Hematopoietic multipotent progenitor cell treated with erythropoietin and hydrocortisone succinate and interleukin-3 and kit ligand, for 8 days (in vitro differentiated cells): ENCODE measurements at regions not wholly inside any gene's neighbourhood (a gene's known extent, or its start where the extent isn't known, plus 50 kb on each side); places are given as distances from the start of the nearest gene placed in this dataset.
"Not testable (repeated sequence)": the region's sequence is repeated elsewhere in the genome, so short reads cannot be mapped to it uniquely, and the experiment has no call there.

ENCODE experiments used
- DNase-seq: peaks from one replicate; pipeline ENCODE4 v3.0.0-alpha.2; 2015

DNA sequence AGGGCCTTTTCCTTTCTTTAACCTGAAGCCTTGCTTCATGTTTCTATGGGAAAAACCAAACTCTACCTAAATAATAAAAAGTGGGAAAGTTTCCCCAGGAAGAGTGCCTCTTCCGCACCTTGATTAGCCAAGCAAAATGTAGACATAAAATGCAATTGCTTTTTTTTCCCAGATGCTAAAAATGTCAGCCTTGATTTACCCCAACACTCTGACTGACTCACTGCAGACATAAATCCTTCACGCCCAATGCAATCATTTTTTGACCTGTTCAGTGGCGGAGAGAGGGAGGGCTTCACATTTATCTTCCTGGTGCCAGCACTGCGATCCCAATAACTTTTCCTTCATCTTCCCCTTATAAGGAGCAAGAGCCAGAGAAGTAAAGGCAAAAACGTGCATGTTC is 261.5 kb downstream of the SEC16B start:
- DNase-seq, result no peak

DNA sequence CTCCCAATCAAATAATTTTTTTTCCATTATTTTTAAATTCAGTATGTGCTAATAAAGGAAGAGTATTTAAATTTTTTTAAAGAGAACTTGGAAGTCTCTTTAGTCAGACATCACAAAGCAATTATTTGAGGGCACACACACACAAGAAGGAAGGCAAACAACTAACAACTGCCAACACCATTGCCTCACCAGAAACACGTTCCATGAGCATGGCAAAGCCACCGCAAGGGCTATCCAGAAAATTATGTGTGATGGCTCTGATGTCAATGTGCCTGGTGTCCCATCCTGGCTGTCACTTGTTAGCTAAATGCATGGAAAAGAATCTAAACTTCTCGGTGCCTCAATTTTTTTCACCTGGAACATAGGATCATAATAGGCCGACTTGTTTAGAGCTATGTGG is 262.9 kb downstream of the SEC16B start:
- DNase-seq, result no peak

DNA sequence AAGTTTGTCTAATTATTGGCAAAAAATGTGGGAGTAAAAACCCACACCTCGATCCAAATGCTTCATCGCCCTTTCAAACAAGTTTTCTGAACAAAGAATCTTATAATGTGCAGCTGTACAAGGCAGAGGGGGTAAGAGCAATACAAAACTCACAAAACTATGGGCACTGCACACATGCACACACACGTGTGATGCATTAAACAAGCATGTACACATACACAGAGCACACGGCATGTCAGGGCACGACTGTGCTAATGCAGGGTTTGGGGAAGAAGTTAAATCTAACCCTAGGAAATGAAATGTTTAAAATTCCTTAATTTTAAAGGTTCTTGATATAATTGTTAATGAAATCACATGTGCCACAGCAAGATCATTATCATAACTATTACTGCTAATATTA is 264.0 kb downstream of the SEC16B start:
- DNase-seq, result no peak

DNA sequence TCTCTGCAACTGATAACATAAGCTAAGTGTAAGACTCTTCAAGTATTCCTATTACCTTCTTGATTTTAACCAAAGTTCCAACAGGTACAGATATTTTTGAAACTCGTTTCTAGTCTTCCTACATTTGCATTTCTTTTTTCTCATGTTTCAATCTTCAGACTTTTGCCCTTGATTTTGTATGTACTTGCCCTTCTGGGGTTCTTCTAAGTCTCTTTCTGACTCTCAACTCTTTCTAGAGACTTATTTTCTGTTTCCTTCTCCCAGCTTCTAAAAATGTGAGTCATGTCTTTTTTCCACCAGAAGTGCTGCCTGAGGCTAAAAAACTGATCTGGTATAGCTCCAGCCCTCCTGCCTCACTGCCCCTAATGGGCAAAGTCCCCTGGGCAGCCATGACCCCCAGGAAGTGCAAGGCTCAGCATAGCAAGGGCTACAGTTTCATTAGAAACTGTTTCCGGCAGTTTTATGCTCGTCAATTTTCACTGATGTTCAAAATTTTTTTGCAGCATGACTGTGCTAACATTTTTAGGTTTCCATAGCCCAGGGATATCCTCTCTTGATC is 265.9 kb downstream of the SEC16B start:
- no peak for DNase-seq

DNA sequence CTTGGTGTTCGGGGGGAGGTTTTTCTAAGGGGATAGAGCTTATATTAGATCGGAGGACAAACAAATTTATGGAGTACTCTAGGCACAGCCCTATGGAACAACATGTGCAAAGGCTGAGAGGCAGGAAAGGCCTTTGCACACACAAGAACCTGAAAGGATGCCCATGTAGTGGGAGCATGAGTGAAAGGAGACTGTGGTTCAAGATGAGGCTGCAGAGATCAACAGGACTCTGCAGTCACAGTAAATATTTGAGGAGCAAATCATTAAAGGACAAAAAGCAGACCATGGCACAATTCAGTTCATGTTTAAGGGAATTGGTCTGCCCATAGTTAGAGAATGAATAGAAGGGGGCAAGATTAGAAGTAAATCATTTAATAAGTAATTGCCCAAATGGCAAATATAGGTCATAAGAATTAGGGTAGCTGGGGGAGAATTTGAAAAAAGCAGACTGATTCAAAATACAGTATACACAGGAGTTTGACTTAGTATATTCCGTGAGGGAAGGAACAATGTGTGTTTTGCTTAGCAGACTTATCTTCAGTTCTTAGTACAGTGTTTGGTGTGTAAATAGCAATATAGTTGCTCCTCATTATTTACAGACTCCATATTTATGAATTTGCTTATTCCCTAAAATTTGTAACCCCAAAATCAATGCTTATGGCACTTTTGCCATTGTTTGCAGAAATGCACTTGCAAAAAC is 268.1 kb downstream of the SEC16B start:
- DNase-seq, result no peak

DNA sequence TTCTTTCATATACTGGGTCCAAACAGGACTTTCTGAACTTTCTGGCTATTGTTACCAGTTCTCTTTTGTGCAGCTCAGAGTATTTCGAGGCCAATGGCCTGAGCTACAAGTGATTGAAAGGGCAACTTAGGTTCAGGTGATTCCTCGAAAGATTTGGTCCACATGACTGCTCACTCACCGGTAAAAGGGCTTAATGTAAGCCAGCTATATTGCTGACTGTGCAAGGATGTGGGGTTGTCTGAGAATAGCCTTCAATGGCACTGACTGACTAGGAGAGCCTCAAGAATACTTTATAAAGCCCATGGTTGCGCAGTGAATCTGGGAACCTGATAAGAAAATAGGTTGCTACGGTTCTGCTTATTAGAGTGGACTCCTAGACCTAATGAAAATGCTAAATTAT is 269.0 kb downstream of the SEC16B start:
- no peak for DNase-seq

DNA sequence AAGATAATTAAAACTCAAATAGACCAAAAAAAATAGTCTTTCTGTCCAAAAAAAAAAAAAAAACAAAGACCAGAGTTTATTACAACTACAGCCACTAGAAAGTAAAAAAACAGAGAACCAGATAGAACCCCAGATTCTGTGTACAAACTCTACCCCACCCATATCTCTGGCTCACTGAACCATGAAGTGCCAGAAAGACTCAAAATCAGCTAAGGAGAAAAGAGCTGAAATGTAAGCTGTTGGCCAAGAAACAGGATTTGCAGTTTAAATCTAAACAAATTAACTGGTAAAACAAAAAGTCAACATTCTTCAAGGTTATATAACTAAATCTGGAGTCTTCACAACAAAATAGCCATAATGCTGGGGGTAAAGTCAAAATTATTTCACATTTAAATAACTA is 278.9 kb downstream of the SEC16B start:
- DNase-seq, result no peak

DNA sequence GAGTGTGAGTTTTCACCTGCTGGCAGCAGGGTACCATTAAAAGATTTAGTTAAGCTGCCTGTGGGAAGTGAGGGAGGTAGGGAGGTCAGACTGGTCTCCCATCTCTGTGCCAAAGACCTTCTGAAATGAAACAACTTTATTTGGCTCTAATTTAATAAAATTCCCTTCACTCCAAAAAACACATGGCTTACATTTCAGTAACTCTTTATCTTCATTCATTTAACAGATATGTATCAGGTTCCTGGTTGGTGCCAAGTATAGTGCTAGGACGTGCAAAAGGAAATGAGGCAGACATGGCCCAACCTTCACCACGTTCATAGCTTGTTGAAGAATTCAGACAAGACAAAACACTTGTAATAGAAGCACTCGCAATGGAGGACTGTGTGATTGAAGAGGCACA is 282.3 kb downstream of the SEC16B start:
- DNase-seq, result no peak

DNA sequence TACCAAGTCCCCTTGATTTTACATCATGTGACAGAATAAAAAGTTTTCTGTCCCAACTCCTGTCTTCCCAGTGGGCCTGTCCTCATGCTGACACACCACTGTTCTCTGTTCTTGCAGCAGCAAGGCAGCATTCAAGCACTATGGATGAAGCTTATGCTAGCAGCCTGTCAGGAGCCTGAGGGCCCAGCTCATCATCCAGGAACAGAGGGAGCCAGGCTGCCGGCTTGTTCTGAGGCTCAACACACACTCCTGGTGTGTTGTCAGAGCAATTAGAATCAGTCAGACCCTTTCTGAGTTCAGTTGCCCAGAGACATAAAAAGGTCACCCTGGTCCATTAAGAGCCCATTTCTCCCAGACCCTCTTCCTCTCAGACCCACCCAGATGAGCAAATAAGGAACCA is 282.9 kb downstream of the SEC16B start:
- no peak for DNase-seq

DNA sequence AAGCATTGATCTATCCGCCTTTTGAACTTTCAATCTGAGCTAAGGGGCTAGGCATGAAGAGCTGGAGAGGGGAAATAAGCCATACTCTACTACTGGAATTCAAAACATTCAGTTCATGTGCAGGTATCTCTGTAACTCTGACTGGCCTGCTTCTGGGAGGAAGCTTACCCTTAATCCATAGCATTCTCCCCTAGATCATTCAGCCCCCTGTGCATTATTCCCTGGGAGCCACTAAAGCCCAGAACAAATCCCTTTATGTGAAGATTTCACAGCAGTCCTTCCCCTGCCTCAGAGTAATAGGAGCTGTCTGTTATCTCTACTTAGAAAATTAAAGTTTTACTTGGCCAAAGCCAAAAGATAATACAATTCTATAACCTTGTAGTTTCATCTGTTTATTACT is 300.7 kb downstream of the SEC16B start:
- no peak for DNase-seq

DNA sequence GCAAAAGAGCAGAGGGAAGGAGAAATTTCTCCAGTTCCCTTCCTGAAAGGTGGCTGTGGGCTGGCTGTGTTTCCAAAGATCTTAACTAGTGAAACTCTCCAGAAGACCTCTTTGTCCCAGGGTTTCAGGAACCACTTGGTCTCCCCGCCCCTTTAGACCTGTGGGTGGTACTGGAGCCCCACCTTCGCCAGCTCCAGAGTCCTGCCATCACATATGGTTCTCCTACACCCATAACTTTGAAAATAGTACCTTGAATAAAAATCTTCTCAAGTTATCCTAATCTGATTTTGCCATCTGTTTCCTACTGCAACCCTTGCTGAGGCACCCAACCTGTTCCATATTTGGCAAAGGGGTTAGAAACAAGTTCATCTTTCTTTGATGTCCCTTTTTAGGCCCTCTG is 303.9 kb downstream of the SEC16B start:
- no peak for DNase-seq

DNA sequence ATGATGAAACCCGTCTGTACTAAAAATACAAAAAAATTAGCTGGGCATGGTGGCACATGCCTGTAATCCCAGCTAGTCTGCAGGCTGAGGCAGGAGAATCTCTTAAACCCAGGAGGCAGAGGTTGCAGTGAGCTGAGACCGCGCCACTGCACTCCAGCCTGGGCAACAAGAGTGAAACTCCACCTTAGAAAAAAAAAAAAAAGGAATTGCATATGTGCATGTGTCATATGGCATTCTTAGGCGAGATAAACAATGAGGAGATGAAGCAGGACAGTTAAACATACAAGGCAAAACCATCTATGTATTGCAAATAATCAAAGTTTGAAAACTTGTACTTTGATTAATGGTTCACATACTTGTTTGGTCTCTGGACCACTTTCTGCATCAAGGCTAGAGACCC is 305.1 kb downstream of the SEC16B start:
- not testable (repeated sequence) for DNase-seq

DNA sequence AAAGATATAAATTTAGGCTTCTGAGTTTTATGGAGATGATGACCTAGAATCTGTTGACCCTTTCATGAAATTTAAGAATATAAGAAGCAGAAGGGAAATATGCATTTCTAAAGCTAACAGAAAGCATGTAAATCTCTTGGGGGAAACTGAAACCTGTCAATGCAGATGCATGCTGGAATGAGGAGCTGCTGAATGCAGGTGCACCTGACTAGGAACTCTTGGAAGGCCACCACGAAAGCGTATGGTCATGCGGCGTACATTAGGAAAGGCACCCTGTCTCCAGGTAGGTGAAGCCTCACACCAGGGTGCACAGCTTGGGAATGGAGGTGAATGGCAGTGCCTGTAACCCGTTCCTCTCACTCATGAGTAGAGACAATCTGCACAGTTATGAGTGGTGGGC is 309.7 kb downstream of the SEC16B start:
- DNase-seq, result no peak

DNA sequence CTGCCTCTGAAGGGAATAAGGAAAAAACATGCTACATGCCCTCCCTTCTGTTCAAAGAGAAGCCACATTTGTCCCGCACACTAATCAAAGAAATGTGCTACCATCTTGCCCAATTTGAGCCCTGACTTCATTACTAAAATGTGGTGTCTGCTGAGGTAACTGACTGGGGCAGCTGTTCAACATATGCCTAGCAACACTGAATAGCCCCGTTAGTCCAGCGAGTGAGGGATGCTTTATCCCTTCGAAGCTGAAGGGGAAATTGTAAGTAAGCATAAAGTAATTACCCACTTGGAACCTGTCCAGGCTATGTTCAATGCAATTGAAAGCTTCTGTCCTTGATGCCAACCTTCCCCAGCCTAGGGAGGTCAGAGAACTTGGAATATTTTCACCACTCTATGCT is 310.6 kb downstream of the SEC16B start:
- no peak for DNase-seq

DNA sequence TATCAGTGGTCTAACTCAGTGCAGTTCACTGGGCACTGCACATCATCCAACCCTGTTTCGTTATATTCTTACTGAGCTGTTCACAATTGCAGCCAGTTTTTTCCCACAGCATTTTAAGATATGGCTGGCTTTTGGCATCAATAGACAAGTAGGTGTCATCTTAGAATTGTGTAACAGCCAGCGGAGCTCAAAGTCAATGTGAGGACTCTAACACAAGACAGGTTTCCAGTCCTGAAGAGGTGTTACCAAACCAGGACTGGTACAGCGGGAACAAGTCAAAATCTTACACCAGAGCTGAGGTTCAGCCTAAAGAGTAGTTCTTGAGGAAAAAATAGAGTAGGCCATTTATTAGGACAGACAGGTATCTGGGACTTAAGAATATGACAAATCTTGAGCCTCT is 313.3 kb downstream of the SEC16B start:
- DNase-seq, result no peak

DNA sequence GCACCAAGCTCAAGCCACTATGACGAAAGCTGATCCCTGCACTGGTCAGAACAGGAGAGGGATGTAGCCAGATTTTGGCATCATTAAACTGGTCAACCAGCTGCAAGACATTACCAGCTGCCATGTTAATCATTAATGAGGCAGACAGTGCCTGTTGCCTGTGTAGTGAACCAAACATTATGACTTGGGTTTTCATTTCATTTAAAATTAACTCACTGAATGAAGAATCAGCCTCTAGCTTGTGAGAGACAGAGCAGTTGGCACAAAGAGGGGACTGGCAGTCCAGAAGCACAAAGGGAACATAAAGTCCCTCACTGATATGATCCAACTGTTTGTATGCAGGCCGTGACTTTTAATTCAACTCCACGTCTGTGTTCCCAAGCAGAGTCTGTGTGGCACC is 318.9 kb downstream of the SEC16B start:
- no peak for DNase-seq

DNA sequence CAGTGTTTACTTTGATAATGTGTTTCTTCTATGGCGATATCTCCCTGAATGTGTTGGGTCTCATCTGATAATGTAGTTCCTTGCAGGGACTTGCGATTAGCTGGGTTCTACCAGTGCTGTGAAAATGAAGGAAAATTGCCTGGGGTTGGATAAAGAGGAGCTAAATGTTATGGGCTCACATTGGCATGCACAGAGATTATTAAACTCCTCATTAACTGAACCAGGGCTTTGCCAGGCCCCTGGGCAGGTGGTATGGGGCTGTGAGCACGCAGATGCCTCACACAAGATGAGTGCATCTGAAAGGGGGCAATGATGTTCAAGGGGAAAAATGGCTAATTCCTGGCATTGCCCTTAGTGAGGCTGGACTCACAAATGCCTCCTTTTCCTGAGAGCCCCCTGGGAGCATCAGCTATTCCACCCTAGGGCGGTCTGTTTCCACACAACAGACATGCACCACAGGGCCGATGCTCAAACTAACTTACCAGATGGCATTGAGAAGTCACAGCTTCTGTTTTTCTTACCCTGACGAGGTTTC is 321.1 kb downstream of the SEC16B start:
- no peak for DNase-seq

DNA sequence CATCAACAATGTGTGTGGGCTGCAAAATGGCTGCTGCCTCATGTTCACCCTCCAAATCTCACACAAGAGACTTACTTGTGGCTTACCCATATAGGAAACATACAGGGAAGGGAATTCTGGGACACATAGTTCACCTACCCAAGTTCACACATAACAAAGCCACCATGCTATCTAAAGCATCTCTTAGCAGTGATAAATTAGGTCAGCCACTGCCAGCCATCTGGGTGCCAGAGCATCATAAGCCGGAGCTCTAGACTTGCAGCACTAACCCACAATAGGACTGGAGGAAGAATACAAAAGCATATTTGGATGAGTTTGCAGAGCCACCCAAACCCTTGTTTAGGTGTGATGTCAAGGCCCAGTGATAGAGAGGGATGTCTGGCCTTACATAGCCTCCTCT is 321.7 kb downstream of the SEC16B start:
- DNase-seq, result no peak

DNA sequence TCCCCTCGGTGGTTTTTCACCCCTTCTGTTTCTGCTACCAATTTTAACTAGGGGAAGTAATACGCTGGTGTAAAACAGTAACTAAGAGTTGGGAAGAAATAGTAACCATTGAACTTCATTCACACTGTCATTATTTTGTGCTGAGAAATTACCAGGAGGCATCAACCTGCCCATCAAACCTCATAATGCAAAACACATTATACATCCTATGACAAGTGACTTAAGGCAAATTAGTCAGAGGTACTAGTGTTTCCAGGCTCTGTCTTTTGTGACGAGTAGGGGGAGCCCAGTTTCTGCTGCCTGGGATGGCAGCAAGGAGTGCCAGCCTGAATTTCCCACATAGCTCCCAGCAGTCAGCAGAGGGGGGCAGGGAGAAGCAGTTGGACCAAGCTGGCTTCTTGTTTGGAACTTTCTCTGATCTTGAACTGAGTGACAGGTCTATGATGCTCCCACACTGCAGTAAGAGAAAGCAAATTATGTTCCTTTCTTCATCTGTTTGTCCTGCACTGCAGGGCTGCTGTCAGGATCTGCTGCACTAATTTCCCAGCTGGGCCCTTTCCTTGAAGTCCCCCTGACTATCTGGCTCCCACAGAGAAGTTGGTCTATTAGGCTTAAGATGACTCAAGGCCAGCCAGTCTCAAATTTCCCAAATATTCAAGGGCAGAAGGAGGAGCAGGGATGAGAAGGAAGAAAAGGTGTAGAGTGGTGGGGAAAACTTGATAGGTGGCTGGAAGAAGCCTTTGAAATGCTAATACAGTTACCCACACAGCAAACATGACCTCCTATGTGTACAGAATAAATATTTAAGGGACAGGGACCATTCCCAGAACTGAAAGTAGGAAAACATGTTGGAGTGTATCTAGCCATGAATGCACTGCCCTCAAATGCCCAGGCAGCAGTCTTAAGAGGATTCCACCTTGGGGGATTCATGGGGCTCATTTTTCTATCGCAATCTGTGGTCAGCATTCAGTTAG is 322.8 kb downstream of the SEC16B start:
- no peak for DNase-seq

DNA sequence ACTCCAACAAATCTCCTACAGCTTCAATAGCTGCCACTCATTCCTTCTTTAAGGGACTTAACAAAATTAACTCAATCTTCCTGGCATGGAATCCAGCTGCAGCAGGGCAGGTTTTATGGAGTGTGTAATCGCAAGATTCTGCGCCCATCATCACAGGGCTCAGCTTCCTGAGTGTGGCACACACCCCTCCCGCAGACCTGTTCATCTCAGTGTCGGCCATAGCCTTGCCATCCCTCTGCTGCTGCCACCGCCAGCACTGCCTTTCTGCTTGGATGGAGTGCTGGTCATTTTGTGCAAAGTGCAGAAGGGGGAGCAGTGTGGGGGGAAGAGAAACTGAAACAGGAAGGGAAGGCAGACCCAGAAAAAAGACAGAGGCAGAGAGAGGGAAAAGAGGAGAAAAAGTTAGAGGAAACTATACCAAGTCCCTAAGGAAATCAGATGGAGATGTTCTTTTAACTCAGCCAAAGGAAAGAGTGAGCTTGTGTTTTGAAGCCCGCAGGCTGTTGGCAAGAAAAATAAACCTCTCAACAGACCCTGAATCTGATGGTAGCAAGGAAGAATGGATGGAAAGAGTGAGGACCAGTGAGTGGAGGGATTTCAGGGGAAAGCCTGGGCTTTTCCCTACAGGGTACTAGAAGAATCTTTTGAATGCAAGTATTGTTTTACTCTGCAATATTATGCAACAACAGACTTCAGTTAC is 324.2 kb downstream of the SEC16B start:
- no peak for DNase-seq

DNA sequence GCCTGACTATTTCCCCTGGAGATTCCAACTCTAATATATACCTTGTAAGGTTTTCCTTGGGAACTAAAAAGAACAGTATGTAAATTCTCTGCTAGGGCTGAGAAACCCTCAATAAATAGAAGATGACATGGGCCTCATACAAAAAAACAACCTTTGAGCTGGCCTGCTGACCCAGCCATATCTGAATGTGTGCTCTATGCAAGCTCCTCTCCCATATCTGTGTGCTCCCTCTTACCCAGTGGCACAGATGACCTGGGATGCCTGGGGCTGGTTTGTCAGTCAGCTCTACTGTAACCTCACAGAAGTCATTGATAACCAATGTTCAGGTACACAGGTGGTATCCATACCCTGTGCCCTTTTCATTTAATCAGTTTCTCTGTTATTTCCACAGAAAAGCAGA is 329.2 kb downstream of the SEC16B start:
- DNase-seq, result no peak

DNA sequence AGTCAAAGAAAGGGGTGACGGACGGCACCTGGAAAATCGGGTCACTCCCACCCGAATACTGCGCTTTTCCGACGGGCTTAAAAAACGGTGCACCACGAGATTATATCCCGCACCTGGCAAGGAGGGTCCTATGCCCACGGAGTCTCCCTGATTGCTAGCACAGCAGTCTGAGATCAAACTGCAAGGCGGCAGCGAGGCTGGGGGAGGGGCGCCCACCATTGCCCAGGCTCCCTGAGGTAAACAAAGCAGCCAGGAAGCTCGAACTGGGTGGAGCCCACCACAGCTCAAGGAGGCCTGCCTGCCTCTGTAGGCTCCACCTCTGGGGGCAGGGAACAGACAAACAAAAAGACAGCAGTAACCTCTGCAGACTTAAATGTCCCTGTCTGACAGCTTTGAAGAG is 335.7 kb downstream of the SEC16B start:
- DNase-seq, result not testable (repeated sequence)
